ENCODE measurements at regions not wholly inside any gene's neighbourhood (a gene's known extent, or its start where the extent isn't known, plus 50 kb on each side); places are given as distances from the start of the nearest gene placed in this dataset.

- TF ChIP-seq, protein P1, sequence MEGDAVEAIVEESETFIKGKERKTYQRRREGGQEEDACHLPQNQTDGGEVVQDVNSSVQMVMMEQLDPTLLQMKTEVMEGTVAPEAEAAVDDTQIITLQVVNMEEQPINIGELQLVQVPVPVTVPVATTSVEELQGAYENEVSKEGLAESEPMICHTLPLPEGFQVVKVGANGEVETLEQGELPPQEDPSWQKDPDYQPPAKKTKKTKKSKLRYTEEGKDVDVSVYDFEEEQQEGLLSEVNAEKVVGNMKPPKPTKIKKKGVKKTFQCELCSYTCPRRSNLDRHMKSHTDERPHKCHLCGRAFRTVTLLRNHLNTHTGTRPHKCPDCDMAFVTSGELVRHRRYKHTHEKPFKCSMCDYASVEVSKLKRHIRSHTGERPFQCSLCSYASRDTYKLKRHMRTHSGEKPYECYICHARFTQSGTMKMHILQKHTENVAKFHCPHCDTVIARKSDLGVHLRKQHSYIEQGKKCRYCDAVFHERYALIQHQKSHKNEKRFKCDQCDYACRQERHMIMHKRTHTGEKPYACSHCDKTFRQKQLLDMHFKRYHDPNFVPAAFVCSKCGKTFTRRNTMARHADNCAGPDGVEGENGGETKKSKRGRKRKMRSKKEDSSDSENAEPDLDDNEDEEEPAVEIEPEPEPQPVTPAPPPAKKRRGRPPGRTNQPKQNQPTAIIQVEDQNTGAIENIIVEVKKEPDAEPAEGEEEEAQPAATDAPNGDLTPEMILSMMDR (conservative IDR thresholded peaks at IDR 0.05; ENCODE audit: low read depth in 2 of 2): no peak
- TF ChIP-seq EZH2 (IDR thresholded peaks at IDR 0.05; ENCODE audit: low read depth, unreplicated experiment): no peak
- TF ChIP-seq NANOG (IDR thresholded peaks at IDR 0.05; ENCODE audit: borderline replicate concordance): no peak
- no peak for TF ChIP-seq CREB1 (CRISPR knock-in tag; IDR thresholded peaks at IDR 0.05; ENCODE audit: low read depth)
- TF ChIP-seq POLR2AphosphoS5 (IDR thresholded peaks at IDR 0.05; ENCODE audit: low read depth): no peak
- TF ChIP-seq, protein P2, sequence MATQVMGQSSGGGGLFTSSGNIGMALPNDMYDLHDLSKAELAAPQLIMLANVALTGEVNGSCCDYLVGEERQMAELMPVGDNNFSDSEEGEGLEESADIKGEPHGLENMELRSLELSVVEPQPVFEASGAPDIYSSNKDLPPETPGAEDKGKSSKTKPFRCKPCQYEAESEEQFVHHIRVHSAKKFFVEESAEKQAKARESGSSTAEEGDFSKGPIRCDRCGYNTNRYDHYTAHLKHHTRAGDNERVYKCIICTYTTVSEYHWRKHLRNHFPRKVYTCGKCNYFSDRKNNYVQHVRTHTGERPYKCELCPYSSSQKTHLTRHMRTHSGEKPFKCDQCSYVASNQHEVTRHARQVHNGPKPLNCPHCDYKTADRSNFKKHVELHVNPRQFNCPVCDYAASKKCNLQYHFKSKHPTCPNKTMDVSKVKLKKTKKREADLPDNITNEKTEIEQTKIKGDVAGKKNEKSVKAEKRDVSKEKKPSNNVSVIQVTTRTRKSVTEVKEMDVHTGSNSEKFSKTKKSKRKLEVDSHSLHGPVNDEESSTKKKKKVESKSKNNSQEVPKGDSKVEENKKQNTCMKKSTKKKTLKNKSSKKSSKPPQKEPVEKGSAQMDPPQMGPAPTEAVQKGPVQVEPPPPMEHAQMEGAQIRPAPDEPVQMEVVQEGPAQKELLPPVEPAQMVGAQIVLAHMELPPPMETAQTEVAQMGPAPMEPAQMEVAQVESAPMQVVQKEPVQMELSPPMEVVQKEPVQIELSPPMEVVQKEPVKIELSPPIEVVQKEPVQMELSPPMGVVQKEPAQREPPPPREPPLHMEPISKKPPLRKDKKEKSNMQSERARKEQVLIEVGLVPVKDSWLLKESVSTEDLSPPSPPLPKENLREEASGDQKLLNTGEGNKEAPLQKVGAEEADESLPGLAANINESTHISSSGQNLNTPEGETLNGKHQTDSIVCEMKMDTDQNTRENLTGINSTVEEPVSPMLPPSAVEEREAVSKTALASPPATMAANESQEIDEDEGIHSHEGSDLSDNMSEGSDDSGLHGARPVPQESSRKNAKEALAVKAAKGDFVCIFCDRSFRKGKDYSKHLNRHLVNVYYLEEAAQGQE (IDR thresholded peaks at IDR 0.05; ENCODE audit: unreplicated experiment): no peak
- no peak for TF ChIP-seq EZH2phosphoT487 (IDR thresholded peaks at IDR 0.05; ENCODE audit: unreplicated experiment)
- TF ChIP-seq ETS1 (IDR thresholded peaks at IDR 0.05): no peak
- no peak for TF ChIP-seq ZNF331 (CRISPR knock-in tag; IDR thresholded peaks at IDR 0.05; ENCODE audit: low read depth)
- TF ChIP-seq, protein P3, sequence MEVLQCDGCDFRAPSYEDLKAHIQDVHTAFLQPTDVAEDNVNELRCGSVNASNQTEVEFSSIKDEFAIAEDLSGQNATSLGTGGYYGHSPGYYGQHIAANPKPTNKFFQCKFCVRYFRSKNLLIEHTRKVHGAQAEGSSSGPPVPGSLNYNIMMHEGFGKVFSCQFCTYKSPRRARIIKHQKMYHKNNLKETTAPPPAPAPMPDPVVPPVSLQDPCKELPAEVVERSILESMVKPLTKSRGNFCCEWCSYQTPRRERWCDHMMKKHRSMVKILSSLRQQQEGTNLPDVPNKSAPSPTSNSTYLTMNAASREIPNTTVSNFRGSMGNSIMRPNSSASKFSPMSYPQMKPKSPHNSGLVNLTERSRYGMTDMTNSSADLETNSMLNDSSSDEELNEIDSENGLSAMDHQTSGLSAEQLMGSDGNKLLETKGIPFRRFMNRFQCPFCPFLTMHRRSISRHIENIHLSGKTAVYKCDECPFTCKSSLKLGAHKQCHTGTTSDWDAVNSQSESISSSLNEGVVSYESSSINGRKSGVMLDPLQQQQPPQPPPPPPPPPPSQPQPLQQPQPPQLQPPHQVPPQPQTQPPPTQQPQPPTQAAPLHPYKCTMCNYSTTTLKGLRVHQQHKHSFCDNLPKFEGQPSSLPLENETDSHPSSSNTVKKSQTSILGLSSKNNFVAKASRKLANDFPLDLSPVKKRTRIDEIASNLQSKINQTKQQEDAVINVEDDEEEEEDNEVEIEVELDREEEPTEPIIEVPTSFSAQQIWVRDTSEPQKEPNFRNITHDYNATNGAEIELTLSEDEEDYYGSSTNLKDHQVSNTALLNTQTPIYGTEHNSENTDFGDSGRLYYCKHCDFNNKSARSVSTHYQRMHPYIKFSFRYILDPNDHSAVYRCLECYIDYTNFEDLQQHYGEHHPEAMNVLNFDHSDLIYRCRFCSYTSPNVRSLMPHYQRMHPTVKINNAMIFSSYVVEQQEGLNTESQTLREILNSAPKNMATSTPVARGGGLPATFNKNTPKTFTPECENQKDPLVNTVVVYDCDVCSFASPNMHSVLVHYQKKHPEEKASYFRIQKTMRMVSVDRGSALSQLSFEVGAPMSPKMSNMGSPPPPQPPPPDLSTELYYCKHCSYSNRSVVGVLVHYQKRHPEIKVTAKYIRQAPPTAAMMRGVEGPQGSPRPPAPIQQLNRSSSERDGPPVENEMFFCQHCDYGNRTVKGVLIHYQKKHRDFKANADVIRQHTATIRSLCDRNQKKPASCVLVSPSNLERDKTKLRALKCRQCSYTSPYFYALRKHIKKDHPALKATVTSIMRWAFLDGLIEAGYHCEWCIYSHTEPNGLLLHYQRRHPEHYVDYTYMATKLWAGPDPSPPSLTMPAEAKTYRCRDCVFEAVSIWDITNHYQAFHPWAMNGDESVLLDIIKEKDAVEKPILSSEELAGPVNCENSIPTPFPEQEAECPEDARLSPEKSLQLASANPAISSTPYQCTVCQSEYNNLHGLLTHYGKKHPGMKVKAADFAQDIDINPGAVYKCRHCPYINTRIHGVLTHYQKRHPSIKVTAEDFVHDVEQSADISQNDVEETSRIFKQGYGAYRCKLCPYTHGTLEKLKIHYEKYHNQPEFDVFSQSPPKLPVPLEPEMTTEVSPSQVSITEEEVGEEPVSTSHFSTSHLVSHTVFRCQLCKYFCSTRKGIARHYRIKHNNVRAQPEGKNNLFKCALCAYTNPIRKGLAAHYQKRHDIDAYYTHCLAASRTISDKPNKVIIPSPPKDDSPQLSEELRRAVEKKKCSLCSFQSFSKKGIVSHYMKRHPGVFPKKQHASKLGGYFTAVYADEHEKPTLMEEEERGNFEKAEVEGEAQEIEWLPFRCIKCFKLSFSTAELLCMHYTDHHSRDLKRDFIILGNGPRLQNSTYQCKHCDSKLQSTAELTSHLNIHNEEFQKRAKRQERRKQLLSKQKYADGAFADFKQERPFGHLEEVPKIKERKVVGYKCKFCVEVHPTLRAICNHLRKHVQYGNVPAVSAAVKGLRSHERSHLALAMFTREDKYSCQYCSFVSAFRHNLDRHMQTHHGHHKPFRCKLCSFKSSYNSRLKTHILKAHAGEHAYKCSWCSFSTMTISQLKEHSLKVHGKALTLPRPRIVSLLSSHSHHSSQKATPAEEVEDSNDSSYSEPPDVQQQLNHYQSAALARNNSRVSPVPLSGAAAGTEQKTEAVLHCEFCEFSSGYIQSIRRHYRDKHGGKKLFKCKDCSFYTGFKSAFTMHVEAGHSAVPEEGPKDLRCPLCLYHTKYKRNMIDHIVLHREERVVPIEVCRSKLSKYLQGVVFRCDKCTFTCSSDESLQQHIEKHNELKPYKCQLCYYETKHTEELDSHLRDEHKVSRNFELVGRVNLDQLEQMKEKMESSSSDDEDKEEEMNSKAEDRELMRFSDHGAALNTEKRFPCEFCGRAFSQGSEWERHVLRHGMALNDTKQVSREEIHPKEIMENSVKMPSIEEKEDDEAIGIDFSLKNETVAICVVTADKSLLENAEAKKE (CRISPR knock-in tag; IDR thresholded peaks at IDR 0.05): no peak
- TF ChIP-seq JUNB (IDR thresholded peaks at IDR 0.05; ENCODE audit: unreplicated experiment): no peak
Observed at GRCh38 chr2:39995005-39995737, 216.1 kb upstream of the THUMPD2 start.

All from GM23338 (cell line).